Astrocyte (in vitro differentiated cells and primary cell): ENCODE measurements at regions not wholly inside any gene's neighbourhood (a gene's known extent, or its start where the extent isn't known, plus 50 kb on each side); places are given as distances from the start of the nearest gene placed in this dataset.

Source experiments
- EZH2 ChIP-seq: IDR thresholded peaks from 2 replicates; pipeline ENCODE4 v1.6.1; 2012; ENCODE audit warnings: mild to moderate bottlenecking, low read length, inconsistent platforms; ENCODE audit not compliant: insufficient read depth
- TF ChIP-seq, protein P1 (sequence below): IDR thresholded peaks from 2 replicates; pipeline ENCODE4 v1.5.1; 2011; ENCODE audit warnings: low read depth, mild to moderate bottlenecking, inconsistent platforms, low read length, moderate library complexity; ENCODE audit not compliant: insufficient read depth

GRCh38 chr4:103443324-103443723, 245.2 kb upstream of the CENPE start:
- TF ChIP-seq, protein P1, sequence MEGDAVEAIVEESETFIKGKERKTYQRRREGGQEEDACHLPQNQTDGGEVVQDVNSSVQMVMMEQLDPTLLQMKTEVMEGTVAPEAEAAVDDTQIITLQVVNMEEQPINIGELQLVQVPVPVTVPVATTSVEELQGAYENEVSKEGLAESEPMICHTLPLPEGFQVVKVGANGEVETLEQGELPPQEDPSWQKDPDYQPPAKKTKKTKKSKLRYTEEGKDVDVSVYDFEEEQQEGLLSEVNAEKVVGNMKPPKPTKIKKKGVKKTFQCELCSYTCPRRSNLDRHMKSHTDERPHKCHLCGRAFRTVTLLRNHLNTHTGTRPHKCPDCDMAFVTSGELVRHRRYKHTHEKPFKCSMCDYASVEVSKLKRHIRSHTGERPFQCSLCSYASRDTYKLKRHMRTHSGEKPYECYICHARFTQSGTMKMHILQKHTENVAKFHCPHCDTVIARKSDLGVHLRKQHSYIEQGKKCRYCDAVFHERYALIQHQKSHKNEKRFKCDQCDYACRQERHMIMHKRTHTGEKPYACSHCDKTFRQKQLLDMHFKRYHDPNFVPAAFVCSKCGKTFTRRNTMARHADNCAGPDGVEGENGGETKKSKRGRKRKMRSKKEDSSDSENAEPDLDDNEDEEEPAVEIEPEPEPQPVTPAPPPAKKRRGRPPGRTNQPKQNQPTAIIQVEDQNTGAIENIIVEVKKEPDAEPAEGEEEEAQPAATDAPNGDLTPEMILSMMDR: no peak
- TF ChIP-seq EZH2: no peak
